Astrocyte of the spinal cord (primary cell): ENCODE measurements at regions not wholly inside any gene's neighbourhood (a gene's known extent, or its start where the extent isn't known, plus 50 kb on each side); places are given as distances from the start of the nearest gene placed in this dataset.

Source experiments
- DNase-seq: peaks from one replicate; pipeline ENCODE4 v3.0.0; 2011; ENCODE audit warnings: low read depth, low spot score
- H3K4me3 ChIP-seq: 2 replicates; pipeline ENCODE4 v1.5.1; 2011; ENCODE audit warnings: low read depth, mild to moderate bottlenecking, low read length, moderate library complexity
- in situ Hi-C: cut with HindIII; loops from 2 replicates; pipeline ENCODE4 v1.10.0; 2017; ENCODE audit warnings: low sequenced_read_pairs
- TF ChIP-seq, protein P1 (sequence below): IDR thresholded peaks from 2 replicates; pipeline ENCODE4 v1.5.1; 2012; ENCODE audit warnings: low read depth, mild to moderate bottlenecking, low read length, inconsistent platforms

- in situ Hi-C loops = no loop called here
- no peak overlapping the region for H3K4me3 ChIP-seq
- TF ChIP-seq, protein P1, sequence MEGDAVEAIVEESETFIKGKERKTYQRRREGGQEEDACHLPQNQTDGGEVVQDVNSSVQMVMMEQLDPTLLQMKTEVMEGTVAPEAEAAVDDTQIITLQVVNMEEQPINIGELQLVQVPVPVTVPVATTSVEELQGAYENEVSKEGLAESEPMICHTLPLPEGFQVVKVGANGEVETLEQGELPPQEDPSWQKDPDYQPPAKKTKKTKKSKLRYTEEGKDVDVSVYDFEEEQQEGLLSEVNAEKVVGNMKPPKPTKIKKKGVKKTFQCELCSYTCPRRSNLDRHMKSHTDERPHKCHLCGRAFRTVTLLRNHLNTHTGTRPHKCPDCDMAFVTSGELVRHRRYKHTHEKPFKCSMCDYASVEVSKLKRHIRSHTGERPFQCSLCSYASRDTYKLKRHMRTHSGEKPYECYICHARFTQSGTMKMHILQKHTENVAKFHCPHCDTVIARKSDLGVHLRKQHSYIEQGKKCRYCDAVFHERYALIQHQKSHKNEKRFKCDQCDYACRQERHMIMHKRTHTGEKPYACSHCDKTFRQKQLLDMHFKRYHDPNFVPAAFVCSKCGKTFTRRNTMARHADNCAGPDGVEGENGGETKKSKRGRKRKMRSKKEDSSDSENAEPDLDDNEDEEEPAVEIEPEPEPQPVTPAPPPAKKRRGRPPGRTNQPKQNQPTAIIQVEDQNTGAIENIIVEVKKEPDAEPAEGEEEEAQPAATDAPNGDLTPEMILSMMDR = no peak
- no peak for DNase-seq
These were observed 302.7 kb upstream of the RGMB start for GRCh38 chr5:98470747-98471146.

GRCh38 chr5:98471458-98471857 lies 302.0 kb upstream of the RGMB start:
- no peak for DNase-seq
- in situ Hi-C loops = no loop called here
- TF ChIP-seq, protein P1 = no peak
- no peak overlapping the region for H3K4me3 ChIP-seq

DNA sequence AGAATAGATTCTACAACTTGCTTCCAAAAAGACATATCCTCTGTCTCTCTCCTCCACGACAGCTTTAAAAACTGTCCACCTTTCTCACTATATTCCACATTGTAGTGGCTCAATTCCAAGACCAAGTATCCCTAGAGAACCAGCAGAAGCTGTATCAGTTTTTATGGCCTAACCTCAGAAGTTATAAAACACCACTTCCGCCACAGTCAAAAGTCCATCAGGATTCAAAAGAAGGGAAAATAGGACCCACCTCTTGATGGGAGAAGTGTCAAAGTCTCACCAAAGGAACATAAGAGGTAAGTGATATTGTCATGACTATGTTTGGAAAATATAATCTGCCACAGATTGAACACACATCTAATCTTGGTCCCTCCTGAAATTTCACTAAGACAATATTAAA lies 299.2 kb upstream of the RGMB start:
- no peak overlapping the region for H3K4me3 ChIP-seq
- DNase-seq = no peak
- in situ Hi-C loops = no loop called here
- TF ChIP-seq, protein P1 = no peak

DNA sequence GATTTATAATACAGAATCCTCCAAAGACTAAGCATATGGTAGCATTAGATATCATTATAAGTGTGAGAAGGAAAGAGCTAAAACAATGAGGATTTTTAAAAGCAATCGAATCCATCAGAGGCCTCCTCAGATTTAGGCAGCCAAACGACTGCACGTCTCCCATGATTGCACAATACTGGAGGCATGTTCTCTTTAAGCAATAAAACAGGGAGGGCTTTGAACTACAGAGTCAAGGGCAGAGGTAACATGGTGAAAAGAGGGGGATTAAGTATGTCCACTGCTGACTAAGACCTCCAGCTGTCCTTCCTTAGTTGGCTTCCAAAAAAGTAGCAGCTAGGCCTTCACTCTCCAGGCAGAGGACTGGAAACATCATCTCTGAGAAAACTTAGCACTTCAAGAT lies 298.7 kb upstream of the RGMB start:
- TF ChIP-seq, protein P1 = no peak

DNA sequence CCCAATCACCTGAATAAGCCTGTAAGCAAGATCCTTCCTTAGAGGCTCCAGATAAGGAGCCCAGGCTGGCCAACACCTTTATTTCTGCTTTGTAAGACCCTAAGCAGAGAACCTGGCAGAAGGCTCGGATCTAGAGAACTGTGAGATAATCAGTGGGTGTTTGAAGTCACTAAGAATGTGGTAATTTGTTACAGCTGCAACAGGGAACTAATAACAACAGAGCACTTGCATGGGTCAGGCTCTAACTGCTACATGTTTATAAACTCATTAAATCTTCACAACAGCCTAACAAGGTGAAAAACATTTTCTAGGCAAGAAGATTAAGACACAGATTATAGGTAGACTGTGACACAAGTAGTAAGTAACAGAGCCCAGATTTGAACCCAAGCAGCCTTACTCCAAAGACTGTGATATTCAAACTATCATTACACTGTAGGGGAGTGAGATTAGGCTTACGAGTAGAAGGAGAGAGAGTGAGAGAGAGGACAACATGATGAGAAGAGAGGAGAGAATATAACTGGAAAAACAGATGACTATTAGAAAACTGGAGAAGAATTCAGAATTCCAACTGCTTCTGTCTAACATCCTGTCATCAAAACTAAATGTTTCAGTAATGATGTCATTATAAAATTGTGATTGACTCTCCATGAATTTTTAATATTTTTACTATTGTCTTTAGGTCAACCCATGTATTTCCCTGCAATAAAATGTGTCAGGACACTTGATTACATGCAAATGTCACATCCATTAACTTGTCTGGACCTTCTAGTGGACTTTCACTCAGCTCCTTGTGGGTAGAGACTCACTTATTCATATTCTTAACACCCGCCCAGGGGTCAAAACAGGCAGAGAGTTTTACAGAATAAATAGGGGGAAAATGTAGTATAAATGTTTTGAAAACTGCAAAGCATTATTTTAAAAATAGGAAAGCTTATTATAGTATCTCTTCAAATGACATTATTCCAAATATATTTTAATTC lies 290.9 kb upstream of the RGMB start:
- no peak overlapping the region for H3K4me3 ChIP-seq
- in situ Hi-C loops = no loop called here
- DNase-seq = no peak
- TF ChIP-seq, protein P1 = no peak

More for the DNA sequence above, 298.7 kb upstream of the RGMB start:
- H3K4me3 ChIP-seq = no peak overlapping the region
- DNase-seq = no peak
- in situ Hi-C loops = no loop called here

GRCh38 chr5:98483301-98483685 lies 290.2 kb upstream of the RGMB start:
- in situ Hi-C loops = no loop called here
- no peak for DNase-seq
- TF ChIP-seq, protein P1 = no peak
- H3K4me3 ChIP-seq = no peak overlapping the region
